Lower leg skin (tissue), 4 donors: ENCODE measurements at regions not wholly inside any gene's neighbourhood (a gene's known extent, or its start where the extent isn't known, plus 50 kb on each side); places are given as distances from the start of the nearest gene placed in this dataset.

Source experiments
- DNase-seq, 2 donors: peaks; one replicate each; pipeline ENCODE4 v3.0.0-alpha.2; 2019; ENCODE audit warnings: low spot score in 2 of 2
- H3K4me3 ChIP-seq: fragments of 200-600 bp; sonication (generic); 2 replicates; pipeline ENCODE4 v1.5.1; 2017; ENCODE audit warnings: mild to moderate bottlenecking, low read depth; ENCODE audit not compliant: poor library complexity, severe bottlenecking
- CTCF ChIP-seq, 3 donors: fragments of 450-650 bp; IDR thresholded peaks; one replicate each; pipeline ENCODE4 v1.5.1; 2016; ENCODE audit warnings: antibody characterized with exemption in 3 of 3, mild to moderate bottlenecking in 3 of 3, moderate library complexity in 2 of 3
- POLR2A ChIP-seq, 2 donors: fragments of 450-650 bp; IDR thresholded peaks; one replicate each; pipeline ENCODE4 v1.6.1; 2016 to 2017; ENCODE audit warnings: antibody characterized with exemption in 2 of 2, mild to moderate bottlenecking in 1 of 2, moderate library complexity in 1 of 2
- WGBS, 2 donors: methylation state at CpG; one replicate each; pipeline ENCODE4 v1.1.5; 2018; 5-methylcytosine and 5-hydroxymethylcytosine counted together
- intact Hi-C: fragments of 100-400 bp; cut with DNase I; formaldehyde crosslinking; loops from one replicate; pipeline ENCODE4 v1.15.0; 2023; ENCODE audit warnings: low total_unique reads

GRCh38 chr2:172283476-172283875, 143.9 kb upstream of the ITGA6 start:
- TF ChIP-seq POLR2A (IDR thresholded peaks at IDR 0.05) = no peak
- TF ChIP-seq CTCF (IDR thresholded peaks at IDR 0.05) = no peak
- intact Hi-C loops = no loop called here
- 62 to 76% methylated on average over 5 of the region's 5 CpGs for WGBS, 2 donors
- H3K4me3 ChIP-seq = no peak overlapping the region
- DNase-seq = no peak

GRCh38 chr2:172284209-172284608, 143.2 kb upstream of the ITGA6 start:
- no peak for TF ChIP-seq CTCF (IDR thresholded peaks at IDR 0.05)
- TF ChIP-seq POLR2A (IDR thresholded peaks at IDR 0.05) = no peak
- intact Hi-C loops = no loop called here
- WGBS, 2 donors = 62 to 82% methylated on average over 4 of the region's 4 CpGs

DNA sequence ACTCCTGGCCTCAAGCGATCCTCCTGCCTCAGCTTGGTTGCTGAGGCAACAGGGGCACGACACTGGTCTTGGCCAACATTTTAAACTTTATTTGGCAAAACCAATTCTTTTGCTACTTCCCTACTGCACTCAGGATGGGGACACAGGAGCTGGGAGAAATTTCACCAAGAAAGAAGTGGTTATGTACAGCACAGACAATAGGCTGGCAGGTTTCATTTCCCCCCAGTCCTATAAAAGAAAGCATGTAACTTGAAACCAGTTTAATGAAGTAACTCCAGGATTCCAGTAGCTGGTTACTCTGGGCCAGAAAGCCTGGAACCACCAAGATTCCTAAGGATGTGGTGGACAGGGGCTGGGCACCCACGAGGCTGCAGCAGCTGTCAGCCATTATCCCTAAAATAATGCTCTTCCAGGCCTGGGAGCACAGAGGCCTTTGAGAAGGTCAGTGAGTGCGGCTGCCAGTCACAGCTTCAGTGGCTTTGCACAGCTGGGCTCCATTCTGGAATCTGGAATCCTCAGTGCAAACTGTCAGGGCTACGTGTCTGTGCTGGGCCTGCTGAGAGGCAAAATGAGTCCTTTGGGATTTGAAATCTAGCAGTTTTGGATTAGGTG, 142.3 kb upstream of the ITGA6 start:
- H3K4me3 ChIP-seq = no peak overlapping the region
- DNase-seq = no peak
- WGBS, 2 donors = 41 to 42% methylated on average over 4 to 5 of the region's 5 CpGs
- intact Hi-C loops = no loop called here
- TF ChIP-seq POLR2A (IDR thresholded peaks at IDR 0.05) (no peak), CTCF (IDR thresholded peaks at IDR 0.05) (no peak)

More at GRCh38 chr2:172284209-172284608, 143.2 kb upstream of the ITGA6 start:
- no peak overlapping the region for H3K4me3 ChIP-seq
- DNase-seq = no peak

GRCh38 chr2:172285760-172286159, 141.6 kb upstream of the ITGA6 start:
- DNase-seq = no peak
- H3K4me3 ChIP-seq = no peak overlapping the region
- TF ChIP-seq CTCF (IDR thresholded peaks at IDR 0.05) (no peak), POLR2A (IDR thresholded peaks at IDR 0.05) (no peak)
- 75 to 76% methylated on average over 9 of the region's 9 CpGs for WGBS, 2 donors
- intact Hi-C loops = no loop called here

- H3K4me3 ChIP-seq = no peak overlapping the region
- intact Hi-C loops = no loop called here
- no peak for TF ChIP-seq CTCF (IDR thresholded peaks at IDR 0.05)
- TF ChIP-seq POLR2A (IDR thresholded peaks at IDR 0.05) = no peak
- no peak for DNase-seq
Measured at GRCh38 chr2:172287190-172287589, 140.2 kb upstream of the ITGA6 start.
